ENCODE measurements at regions not wholly inside any gene's neighbourhood (a gene's known extent, or its start where the extent isn't known, plus 50 kb on each side); places are given as distances from the start of the nearest gene placed in this dataset.
"Not testable (repeated sequence)": the region's sequence is repeated elsewhere in the genome, so short reads cannot be mapped to it uniquely, and the experiment has no call there.

DNA sequence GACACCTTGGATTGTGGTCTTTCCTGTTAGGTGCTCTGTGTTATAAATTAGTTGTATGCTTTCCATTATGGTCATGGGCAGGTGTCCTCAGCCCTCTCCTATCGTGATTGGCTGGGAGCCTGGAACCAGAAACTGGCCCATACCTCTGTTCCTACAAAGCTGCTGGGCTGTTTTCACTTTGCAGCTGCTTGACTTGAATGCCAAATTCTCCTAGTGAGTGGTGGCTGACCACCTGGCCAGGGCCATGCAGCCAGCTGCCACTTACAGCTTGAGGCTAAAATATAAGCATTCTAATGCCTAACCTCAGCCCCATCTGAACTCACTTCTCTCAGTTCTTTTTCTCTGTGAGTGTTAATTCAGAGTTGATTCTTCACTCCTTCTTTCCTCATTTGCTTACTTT, 239.3 kb upstream of the GBE1 start:
- peak; percentile 86 for DNase-seq

DNA sequence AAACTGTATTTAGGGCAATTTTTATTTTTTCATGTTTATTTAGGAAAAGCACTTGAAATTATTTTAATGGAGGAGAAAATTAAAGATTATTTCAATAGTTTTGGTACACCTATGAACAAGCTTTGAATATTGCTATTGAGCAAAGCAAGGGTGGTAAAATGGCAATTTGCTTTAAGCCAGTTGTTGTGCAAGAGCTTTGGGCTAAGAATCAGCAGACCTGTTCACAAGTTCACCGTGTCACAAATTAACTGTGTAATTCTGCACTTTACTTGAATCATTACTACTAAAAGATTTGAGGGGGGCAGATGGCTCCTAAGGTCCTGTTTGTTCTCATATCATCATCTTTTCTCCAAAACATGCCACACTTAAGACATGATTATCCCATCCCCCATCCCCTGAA, 238.9 kb upstream of the GBE1 start:
- no peak for DNase-seq

DNA sequence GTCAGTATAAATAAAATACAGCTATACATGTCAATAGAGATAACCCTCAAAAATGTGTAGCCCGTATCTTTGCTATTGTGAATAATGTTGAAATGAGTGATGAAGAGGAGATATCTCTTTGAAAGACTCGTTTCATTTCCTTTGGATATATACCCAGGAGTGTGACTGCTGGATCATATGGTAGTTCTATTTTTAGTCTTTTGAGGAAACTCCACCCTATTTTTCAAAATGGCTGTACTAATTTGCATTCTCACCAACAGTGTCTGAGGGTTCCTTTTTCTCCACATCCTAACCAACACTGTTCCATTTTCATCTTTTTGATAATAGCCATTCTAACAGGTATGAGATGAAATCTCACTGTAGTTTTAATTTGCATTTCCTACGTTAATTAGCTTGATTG, 237.5 kb upstream of the GBE1 start:
- no peak for DNase-seq

DNA sequence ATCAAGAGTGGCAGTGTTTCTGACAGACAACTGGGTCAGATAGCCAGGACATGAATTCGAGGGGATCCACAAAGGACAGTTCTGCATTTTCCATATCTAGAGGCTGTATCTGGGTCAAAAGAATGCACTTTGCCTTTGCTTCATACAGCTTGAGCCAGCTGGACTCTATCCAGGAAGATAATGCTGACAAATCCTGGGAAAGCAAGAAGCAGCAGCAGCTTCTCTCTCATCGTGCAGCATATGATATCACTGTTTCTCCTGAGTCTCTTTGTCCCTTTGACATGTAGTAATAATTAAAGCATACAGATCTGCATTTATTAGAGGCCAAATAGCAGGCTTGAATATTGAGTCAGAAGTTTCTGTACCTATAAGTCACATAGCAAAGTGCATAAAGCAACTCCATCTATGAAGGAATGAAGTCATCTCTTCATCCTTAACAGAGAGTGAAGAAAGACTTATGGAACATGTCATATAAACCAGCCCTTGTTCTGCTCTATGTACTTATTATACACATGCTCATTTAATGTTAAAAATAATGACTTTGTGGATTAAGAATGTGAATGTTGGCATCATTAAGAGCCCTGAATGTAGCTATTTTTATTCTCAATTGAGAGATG, 236.8 kb upstream of the GBE1 start:
- no peak for DNase-seq

DNA sequence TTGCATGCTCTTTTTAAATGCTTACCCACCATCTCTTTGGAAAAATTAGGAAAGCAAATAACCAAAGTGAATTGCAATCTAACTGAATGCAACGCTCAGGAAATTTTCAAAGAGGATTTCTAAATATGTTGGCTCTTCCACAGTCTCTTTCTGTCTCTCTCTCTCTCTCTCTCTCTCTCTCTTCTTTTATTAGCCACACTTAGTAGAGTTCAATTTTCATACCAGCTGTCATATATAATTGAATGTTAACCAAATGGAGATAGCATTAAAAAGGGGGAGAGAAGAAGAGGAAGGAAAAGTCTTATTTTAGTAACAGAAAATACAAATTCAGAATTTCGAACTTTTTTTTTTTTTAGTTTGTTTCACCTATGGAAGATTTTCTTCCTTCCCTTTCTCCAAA, 235.9 kb upstream of the GBE1 start:
- DNase-seq, result no peak

DNA sequence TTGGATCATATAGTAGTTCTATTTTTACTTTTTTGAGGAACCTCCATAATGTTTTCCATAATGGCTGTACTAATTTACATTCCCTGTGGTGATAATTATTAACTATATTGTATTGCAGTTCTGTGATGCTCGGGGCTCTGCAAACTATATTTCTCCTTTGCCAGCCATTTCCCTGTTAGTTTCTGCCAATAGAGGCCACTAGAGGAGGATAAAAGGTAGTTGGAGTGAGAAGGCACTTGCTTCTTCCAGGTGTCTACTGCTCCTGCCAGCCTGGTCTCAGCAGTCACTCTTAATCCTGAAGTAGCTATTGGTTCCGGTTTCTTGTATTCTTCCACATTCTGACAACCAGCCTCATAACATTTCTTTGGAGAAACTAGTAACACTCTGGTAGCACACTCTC, 233.9 kb upstream of the GBE1 start:
- DNase-seq, result no peak

DNA sequence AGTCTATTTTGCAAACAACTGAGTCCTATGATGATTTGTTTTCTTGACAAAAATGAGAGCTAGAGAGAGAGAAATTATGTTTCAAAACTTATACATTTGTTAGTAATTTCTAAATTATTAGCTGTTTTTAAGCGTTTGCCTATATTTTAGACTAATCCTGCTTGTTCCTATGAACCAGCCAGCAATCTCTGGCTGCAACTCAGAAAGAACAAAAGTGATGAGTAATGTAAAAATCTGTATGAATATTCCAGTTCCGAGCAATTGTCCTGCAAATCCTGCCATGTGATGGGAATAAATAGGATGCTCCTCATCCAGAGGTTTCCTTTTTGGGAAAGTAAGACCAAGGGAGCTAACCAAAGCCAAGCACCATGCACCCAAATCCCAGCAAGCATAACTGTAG, 228.3 kb upstream of the GBE1 start:
- no peak for DNase-seq

DNA sequence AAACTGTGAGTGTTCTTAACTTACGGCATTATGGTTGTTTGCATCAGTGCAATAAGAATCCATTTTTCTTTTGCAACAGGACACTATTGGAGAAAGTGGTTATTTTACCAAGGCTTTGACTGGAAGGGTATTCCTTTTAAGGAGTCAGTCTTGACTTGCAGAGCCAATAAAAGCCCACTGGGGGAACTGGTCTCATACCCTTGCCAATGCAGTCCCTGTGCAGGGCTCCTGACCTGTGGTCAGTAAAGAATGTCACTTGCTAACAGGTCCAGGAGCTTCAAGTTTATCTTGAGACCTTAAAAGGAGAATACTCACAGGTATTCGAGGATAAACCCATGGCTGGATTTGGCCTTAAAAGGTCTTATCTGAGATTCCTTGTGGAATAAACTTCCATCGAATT, 227.8 kb upstream of the GBE1 start:
- DNase-seq, result no peak

DNA sequence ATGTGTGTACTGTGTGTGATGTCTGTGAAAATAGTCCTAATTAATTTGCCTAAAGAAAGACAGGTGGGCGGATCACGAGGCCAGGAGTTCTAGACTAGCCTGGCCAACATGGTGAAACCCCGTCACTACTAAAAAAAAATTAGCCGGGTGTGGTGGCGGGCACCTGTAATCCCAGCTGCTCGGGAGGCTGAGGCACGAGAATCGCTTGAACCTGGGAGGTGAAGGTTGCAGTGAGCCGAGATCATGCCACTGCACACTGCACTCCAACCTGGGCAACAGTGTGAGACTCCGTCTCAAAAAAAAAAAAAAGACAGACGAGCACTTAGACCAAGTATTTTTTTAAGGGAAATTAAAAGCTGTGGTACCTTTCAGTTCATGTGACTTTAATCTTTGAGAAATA, 226.0 kb upstream of the GBE1 start:
- DNase-seq, result not testable (repeated sequence)

DNA sequence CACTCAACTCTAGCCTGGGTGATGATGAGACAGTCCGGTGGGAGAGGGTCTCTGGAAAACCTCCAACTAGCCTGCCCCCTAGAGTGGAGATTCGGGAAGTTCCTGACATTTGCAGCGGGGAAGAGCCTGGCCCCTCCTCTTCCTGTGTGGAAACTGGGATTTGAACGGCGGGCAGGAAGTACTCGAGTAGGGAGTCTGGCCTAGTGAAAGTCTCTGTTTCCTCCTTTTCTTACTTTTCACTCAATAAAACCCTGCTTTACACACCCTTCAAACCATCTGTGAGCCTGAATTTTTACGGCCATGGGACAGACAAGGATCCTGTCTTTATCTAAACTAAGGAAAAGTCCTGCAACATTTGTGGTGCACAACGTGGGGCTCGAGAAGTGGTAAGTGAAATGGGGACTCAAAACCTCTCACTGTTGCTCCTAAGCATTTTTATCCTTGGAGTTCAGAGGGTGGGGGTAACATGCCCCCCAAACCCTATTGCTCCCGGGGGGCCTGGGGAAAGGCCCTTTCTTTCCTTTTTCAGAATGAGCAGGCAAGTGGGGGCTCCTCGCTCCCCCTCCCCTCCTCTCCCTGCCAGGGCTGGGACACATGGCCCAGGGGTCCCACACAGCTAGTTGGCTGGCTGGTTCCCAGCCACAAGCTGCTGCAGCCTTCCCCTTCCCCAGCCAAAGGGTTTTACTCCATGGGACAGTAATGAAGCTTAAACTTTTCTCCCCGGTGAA, 224.7 kb upstream of the GBE1 start:
- DNase-seq, result no peak

DNA sequence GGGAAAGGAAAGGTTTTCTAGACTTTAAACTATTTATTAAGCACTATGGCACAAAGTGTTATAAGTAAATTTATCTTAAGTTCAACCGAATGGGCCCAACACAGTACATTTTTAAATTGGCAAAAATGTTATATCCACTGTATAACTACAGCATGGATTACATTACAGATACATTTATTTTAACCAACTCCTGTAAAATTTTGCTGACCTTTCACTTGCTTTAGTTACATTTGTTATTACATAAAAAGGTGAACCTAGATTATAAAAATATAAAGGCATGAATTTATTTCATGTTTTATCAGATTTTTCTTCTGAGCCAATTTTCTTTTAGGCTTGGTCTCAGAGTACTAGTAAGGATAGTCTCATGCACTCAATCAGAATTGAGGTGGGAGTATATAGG, 221.9 kb upstream of the GBE1 start:
- DNase-seq, result no peak

DNA sequence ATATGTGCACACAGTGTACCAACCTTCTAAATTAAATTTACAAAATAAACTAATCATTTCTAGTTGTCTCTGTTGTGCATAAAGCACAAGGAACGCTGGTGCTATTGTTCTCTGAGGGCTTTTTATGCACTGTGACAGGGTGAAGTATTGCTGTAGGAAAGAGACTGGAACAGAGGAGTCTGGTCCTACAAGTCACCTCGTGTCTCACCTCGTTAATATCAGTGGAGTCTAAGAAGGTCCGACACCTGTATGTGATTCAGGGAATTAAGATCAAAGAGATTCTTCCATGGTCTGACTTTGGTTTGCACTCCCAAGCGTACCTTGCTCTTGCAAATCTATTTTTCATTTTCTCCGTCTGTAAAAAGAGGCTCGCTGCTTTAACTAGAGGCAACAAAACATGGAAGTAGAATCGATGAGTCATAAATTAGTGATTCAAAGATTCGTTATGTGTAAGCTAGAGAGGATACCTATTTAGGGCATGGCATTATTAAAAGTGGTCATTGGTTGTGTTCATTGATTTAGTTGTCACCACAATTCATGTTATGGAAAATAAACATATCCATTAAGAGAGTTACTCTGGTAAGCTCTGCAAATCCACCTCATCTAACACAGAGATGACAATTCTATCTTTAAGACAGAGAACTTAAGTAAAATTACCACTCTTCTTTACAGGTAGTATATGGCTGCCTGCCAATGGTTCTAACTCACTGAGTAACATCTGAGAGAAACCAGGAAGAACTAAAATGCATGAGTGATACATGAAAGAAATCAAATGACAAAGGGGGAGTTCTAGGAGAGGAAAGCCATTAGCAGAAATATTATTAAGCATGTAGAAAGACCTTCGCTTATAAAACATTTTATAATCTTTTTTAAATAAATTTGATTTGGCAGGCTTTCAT, 219.4 kb upstream of the GBE1 start:
- DNase-seq, result no peak

DNA sequence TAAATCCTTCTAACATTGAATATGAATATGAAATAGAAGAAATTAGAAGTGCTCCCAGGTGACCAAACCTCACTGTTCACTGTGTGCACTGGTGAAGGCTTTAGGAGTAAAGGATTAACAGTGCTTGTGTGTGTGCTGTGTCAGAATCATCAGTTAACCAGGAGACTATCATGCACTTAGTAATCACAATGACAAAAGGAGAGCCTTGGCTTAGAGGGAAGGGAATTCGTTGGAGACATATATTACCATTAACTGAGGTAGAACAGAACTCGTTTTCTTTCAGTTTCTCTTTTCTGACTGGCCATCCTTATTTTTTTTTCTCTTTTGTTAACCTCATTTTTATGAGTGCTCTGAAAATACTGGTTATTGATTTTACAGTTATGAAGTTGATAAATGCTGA, 213.3 kb upstream of the GBE1 start:
- DNase-seq, result no peak

DNA sequence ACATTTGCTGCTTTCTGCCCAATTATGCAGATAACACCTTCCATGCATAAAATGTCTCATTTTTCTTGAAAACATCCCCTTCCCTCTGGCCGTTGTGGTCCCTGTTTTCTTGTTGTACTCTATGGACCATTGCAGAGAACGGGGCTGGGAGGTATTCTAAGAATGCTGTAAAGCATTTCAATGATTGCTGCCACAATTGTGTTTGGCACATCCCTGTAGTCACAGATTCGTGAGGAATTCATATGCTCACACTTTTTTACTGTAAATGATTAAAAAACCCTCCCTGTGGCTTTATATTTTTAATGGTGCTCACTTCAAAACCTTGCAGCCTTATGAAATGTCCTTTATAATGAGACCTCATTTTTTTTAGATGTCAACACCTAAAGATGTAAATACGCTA, 207.2 kb upstream of the GBE1 start:
- no peak for DNase-seq

DNA sequence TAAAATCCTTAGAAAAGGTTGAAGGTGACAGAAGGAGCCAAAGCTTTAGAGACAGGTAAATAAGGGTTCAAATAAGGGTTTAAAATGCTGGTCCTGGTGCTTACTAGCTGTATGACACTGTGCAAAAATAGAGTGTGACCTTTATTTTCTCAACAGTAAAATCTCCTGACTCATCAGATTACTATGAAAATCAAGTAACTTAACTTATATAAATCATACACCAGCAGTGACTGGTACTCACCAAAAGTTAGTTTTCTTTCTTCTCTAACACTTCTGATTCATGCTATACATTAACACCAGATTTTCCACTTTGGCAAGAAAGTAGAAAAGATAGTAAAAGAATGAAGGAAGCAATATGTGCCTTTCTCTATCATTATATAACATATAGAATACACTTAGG, 205.9 kb upstream of the GBE1 start:
- no peak for DNase-seq

DNA sequence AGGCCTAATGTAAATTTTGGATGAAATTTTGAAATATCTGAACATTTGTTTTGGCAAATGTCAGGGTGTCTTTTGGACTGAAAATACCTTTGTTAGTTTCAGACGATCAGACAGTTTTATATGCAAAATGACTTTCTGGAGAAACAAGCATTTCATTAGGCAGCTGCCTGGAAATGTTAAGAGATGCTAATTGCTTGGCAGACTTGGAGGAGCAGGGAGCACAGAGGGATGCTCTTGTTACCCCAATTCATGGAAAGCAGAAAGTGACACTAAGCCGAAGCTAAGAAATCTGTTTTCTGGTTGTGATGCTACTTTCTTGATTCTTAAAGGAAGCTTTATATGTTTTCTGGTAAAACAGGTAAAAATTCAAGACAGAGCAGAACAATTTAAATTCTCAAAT, 204.3 kb upstream of the GBE1 start:
- DNase-seq, result no peak

DNA sequence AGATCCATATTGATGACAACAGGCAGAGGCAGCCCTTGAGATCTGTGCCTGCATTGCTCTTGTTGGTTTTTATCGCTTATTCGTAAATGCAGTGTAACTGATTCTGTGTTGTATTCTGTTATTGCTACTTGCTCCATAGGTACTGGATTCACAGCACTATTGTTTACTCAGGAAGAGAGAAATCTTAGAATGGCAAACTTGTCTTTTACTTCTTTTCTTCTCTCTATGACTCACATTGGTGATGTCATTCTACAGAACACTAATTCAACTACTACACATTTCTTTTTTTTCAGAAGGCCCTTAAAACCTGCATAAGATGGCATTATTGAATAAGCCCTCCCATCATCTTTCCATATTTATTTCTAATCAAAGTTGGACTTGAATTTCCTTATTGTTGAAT, 201.0 kb upstream of the GBE1 start:
- DNase-seq, result no peak

DNA sequence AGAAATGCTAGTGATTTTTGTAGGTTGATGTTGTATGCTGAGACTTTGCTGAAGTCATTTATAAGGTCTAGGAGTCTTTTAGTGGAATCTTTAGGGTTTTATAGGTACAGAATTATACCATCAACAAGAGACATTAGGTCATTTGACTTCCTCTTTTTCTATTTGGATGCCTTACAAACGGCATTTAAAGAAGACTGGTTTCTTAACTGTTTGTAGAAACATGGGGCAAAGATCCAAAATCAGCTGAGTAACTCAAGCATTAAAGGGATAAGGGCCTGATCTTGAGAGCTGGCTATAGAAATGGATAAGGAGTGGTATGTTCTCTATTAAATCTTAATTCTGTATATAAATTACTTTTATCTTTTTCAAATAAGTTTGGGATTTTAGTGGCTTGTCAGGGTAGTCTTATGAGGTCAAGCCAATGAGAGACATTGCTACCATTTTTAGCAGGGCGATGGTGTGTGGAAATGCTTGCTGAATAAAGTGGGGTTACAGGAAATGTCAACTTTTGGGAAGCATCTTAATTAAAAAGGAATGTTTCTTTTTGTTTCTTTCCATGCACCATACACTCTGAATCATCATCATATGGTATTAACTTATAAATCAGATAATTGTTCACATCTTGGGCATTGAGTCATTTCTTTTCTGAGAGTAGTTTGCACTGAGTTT, 197.7 kb upstream of the GBE1 start:
- DNase-seq, result no peak

DNA sequence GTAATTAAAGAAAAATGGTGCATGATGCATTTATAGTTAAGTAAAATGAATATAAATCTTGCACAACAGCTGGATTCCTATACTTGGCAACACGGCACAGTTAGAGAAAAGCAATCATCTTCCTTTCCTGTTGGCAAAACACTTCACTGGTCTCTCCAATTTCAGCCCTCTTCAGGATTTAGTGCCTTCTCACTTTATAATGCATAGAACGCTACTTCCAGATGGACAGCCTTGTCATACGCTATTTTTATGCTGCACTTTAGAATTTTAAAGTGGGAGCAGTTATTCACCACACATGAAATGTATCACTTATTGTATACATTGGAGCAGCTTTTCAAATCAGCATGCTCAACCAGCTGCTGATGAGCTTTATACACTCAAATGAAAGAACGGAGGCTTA, 194.4 kb upstream of the GBE1 start:
- DNase-seq, result no peak

DNA sequence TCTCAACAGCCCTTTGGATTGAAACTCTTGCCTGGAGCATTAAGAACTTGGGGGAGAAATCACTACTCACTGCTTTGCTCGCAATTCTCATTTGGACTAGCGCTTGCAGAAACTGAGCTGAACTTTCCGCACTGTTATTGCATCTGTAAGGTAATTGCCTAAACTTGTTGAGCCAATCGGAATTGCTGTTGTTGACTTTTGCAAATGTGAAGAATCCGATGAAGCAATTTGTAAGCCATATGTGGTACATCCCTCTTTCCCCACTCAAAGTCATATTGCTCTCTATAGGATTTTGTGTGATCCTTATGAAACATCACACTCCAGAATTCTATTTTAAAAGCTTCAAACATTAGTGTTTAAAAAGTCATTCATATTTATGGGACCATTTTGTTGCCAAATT, 191.7 kb upstream of the GBE1 start:
- DNase-seq, result no peak

DNA sequence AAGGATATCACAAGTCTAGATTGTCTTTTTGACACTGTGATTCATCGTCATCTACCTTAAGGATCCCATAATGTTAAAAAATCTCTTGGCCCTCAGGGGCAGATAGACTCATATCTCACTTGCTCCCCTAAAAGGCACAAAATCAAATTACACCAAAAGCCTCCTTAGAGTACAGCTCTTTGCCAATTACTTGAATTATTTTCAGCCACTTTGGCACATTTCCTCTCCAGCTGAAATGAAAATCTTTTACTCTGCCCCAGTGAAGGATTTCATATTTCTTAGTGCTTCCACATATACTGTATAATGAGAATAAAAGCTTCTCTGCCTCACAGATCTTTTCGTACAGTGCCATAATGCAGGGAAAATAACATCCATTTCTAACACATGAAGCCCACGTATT, 190.7 kb upstream of the GBE1 start:
- no peak for DNase-seq

DNA sequence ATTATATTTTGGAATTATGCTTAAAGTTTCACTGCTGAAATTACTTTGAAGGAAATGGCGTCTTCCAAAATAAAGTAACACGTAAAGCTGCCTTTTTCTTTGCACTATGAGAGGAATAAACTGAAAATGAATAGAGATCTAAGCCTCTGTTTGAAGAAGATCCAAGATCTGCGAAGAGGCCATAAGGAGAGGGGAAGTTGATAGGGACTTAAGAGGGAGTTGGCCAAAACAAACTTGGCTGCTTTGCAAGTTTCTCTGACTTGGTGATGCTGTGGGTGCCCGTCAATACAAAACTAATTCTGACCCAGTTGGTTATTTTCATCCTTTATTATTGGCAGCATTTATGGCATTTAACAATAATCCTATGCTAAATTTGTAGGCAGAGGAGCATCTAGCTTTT, 190.2 kb upstream of the GBE1 start:
- DNase-seq, result no peak

DNA sequence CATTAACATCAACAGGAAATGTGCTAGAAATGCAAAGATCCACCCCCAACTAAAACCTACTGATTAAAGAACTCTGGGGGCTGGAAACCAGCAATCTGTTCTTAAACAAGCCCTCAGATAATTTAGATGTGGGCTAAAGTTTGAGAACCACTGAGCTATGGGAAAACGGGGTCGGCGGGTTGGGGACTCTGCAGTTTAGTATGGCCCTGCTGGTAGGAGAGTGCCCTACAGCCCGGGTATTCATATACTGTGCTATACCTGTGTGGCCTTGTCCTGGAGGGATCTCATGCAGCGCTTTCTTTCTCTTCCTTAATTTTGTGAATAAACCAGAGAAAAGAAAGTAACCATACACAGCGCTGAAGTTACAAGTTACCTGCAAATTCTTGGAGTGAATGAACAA, 189.7 kb upstream of the GBE1 start:
- DNase-seq, result no peak

DNA sequence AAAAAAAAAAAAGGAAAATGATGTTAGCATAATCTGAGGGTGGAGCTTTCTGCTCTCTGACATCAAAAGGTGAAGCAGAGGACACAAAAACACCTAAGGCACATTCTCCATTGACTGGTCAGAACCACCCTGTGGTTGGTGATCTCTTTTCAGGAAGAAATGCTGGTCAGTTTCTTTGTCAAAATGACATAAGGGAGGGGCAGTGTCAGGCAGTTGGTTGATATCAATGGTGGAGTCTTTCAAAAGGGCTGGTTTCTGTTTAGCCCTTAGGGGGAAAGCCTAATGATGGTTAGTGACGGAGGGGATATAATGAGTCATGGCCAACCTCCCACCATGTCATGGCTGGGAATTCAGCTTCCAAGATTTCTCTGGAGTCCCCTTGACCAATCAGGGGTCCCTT, 185.9 kb upstream of the GBE1 start:
- no peak for DNase-seq

All from DMS 273 treated with DMSO at 0.1 percent for 48 hours (cell line).